Esophagus muscularis mucosa (tissue), 4 donors: ENCODE measurements at regions not wholly inside any gene's neighbourhood (a gene's known extent, or its start where the extent isn't known, plus 50 kb on each side); places are given as distances from the start of the nearest gene placed in this dataset.

Experiments used
- EP300 ChIP-seq: sonication (generic); formaldehyde crosslinking; IDR thresholded peaks from one replicate; pipeline ENCODE4 v1.6.1; 2017; ENCODE audit warnings: antibody characterized with exemption
- POLR2A ChIP-seq: fragments of 450-650 bp; IDR thresholded peaks from one replicate; pipeline ENCODE4 v1.6.1; 2017; ENCODE audit warnings: antibody characterized with exemption, moderate library complexity, mild to moderate bottlenecking, low read depth
- POLR2AphosphoS5 ChIP-seq, 2 donors: sonication (generic); formaldehyde crosslinking; IDR thresholded peaks; one replicate each; pipeline ENCODE4 v1.6.1; 2017; ENCODE audit warnings: antibody characterized with exemption in 2 of 2
- TF ChIP-seq, protein P1 (sequence below), 3 experiments: fragments of 200-600 bp in 2 of 3; fragments of 450-650 bp in 1 of 3; sonication (generic) in 2 of 3; IDR thresholded peaks; one replicate each; pipeline ENCODE4 v1.5.1; 2017 to 2019; ENCODE audit warnings: antibody characterized with exemption in 3 of 3, mild to moderate bottlenecking in 2 of 3, moderate library complexity in 1 of 3

DNA sequence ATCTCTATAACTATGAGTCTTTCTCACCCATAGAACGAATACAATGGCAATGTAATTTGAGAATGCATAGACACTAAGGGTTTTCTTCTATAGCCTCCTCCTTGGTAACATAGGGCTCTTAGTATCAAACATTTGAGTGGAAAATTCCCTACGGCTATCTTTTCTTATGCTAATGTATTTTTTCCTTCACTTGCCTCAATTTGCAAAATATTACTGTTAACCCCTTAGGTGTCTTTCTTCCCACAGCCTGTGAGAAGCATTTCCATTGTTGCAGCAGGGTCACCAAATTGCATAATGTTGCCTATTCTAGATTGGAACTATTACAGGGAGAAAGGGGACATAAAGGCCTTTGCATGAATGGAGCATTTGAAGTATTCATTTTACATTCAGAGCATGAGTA, 140.5 kb upstream of the RAPGEF2 start:
- no peak for TF ChIP-seq POLR2A
- TF ChIP-seq, protein P1, sequence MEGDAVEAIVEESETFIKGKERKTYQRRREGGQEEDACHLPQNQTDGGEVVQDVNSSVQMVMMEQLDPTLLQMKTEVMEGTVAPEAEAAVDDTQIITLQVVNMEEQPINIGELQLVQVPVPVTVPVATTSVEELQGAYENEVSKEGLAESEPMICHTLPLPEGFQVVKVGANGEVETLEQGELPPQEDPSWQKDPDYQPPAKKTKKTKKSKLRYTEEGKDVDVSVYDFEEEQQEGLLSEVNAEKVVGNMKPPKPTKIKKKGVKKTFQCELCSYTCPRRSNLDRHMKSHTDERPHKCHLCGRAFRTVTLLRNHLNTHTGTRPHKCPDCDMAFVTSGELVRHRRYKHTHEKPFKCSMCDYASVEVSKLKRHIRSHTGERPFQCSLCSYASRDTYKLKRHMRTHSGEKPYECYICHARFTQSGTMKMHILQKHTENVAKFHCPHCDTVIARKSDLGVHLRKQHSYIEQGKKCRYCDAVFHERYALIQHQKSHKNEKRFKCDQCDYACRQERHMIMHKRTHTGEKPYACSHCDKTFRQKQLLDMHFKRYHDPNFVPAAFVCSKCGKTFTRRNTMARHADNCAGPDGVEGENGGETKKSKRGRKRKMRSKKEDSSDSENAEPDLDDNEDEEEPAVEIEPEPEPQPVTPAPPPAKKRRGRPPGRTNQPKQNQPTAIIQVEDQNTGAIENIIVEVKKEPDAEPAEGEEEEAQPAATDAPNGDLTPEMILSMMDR (IDR thresholded peaks at IDR 0.05) = no peak
- TF ChIP-seq POLR2AphosphoS5 (IDR thresholded peaks at IDR 0.05) = no peak
- TF ChIP-seq EP300 = no peak
